ENCODE measurements at regions not wholly inside any gene's neighbourhood (a gene's known extent, or its start where the extent isn't known, plus 50 kb on each side); places are given as distances from the start of the nearest gene placed in this dataset.

DNA sequence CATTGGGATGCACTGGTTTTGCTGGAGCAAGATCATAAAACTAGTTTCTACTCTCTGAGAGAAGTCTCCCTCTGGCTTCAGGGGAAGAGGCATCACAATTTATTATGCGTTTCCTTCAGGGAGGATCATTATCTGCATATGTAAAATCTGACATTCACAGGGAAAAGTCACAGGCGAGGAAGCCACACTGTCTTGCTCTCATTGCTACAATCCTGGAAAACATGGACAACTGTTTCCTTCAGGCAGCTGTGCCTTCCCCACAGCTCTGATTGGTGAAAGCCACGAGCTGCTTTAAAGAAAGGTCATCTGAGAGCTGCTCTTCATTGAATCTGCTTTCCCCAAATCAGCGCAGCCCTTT is 397.8 kb downstream of the MED10 start:
- TF ChIP-seq CTCF (IDR thresholded peaks at IDR 0.05; ENCODE audit: insufficient read depth, low read depth, low read length) = no peak
- no peak for TF ChIP-seq EZH2 (IDR thresholded peaks at IDR 0.05; ENCODE audit: insufficient read depth, low read length)
